GM19468 (cell line): ENCODE measurements at regions not wholly inside any gene's neighbourhood (a gene's known extent, or its start where the extent isn't known, plus 50 kb on each side); places are given as distances from the start of the nearest gene placed in this dataset.
"Not testable (repeated sequence)": the region's sequence is repeated elsewhere in the genome, so short reads cannot be mapped to it uniquely, and the experiment has no call there.

Experiments used
- ATAC-seq: cut with Tn5 transposase; IDR thresholded peaks from one replicate; pipeline ENCODE4 v1.9.1; 2021; ENCODE audit warnings: mild to moderate bottlenecking, moderate library complexity, moderate number of reproducible peaks; ENCODE audit not compliant: unreplicated experiment; ENCODE audit errors: extremely low read depth

DNA sequence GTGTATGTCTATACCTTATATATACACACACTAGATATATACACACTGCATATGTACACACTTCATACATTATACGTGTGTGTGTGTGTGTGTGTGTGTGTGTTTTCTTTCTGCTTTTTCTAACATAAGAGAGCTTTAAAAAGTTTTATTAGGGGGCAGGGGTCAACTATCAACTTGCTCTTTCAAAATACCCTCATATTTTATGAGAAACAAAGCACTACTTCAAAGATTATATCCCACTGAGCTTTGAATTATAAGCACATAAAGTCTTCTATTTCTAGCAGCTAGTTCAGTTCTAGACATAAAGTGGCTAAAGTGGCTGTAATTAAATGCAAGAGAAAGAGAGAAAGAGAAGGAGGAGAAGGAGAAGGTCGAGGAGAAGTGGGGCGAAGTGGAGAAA, 1361.3 kb downstream of the ZPLD1 start:
- no peak for ATAC-seq

DNA sequence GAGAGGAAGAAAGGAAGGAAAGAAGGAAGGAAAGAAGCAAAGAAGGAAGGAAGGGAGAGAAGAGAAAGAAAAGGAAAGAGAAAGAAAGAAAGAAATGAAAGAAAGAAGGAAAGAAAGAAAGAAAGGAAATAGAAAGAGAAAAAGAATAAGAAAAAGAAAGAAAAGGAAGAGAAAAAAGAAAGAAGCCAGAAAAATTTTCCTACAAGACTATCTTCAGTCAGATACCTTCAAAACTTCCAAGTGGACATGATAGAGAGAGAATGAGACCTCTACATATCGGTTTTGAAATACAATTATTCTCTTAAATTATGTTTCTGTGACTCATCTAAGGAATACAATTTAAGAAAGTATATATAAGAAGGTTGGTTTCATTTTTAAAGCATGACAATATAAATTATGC, 1369.0 kb downstream of the ZPLD1 start:
- ATAC-seq, result no peak

DNA sequence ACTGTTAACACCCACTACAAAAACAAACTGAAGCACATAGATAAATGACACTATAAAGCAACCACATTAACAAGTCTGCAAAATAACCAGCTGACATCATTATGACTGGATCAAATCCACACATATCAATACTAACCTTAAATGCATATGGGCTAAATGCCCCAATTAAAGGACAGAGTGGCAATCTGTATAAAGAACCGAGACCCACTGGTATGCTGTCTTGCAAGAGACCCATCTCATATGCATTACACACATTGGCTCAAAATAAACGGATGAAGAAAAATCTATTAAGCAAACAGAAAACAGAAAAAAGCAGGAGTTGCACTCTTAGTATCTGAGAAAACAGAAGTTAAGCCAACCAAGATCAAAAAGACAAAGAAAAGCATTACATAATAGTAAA, 1375.4 kb downstream of the ZPLD1 start:
- ATAC-seq, result no peak

DNA sequence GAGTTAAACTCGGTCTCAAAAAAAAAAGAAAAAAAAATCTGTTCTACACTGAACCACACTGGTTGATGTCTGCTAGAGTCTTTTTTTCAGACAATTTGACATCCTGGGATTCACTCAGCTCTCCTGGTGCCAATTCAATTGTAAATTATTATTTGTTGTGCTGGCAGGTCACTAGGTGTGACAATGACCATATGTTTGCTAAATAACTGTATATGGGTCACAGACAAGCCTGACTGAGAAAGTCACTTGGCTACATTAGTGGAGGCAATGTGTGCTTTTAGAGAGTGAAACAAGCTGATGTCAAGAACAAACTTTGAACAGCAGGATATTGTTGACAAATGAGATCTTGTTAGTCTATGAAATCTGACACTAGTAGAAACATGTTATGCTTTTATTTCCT, 1379.1 kb downstream of the ZPLD1 start:
- no peak for ATAC-seq

DNA sequence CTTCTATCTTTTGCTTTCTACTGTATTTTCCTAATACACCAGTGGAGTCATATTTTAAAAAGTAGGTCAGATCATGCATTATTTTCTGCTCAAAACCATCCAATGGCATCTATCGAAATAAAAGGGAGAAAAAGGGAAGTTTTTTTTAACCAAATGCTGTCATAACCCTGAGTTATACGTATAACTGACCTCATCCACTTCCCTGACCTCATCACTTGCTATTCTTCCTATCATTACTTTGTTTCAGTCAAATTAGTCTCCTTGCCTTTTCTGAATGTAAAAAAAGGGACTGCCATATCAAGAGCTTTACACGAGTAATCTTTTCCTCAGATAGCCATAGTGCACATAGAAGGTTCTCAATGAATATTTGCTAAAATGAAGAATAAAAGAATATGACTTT, 1383.6 kb downstream of the ZPLD1 start:
- no peak for ATAC-seq

DNA sequence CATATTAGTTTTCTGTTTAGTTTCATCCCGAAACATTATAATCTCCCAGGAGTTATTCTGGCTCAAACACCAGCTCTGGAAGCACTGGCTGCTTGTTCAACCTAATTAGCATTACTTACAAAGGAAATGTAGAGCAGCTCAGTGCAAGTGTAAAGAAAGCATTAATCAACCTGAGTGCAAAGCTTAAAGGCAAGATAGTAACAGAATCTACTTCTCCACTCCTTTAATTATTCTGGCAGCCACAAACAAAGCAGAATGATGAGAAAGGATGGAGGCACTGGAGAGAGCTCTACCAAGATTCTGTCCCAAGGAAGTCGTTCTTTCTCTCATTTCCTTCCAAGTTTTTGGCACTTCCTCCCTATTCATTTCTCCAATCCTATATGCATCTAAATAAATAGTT, 1384.0 kb downstream of the ZPLD1 start:
- no peak for ATAC-seq

DNA sequence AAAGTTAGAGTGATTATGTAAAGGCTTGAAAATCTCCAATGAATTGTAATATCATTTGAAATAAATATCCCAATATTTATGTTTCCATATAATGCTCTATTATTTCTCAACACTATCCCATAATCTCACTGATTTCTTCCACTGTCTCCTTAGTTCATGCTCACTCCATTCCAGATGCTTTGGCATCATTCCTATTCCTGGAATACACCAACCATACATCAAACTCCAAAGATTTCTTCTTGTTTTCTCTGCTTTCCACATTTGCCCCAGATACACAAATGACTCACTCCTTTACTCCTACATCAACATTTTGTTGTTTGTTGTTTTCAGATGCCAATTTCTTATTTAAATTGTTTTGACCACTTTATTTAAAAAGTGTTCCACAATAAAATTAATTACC, 1390.8 kb downstream of the ZPLD1 start:
- no peak for ATAC-seq

DNA sequence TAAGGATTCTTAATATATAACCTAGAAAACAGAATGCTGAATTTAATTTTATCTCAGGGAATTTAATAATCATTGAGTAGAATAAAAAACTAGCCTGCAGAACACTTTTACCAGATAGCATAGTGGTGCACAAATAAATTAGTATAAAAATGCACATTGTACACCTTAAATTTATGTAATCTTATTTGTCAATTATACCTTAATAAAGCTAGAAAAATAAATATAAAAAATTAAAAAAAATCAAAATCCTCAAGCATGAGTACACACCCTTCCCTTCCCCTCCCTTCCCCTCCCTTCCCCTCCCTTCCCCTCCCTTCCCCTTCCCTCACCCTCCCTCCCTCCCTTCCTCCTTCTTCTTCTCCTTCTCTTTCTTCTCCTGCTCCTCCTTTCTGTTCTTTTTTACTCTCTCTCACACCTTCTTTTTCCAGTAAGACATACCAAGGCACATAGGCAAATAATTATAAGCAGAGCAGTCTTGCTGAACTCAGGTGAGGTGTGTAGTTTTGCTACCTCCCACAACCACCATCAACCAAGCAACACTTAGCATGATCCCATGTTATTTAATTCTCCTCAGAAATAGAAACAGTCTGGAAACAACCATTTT, 1395.0 kb downstream of the ZPLD1 start:
- ATAC-seq, result no peak

DNA sequence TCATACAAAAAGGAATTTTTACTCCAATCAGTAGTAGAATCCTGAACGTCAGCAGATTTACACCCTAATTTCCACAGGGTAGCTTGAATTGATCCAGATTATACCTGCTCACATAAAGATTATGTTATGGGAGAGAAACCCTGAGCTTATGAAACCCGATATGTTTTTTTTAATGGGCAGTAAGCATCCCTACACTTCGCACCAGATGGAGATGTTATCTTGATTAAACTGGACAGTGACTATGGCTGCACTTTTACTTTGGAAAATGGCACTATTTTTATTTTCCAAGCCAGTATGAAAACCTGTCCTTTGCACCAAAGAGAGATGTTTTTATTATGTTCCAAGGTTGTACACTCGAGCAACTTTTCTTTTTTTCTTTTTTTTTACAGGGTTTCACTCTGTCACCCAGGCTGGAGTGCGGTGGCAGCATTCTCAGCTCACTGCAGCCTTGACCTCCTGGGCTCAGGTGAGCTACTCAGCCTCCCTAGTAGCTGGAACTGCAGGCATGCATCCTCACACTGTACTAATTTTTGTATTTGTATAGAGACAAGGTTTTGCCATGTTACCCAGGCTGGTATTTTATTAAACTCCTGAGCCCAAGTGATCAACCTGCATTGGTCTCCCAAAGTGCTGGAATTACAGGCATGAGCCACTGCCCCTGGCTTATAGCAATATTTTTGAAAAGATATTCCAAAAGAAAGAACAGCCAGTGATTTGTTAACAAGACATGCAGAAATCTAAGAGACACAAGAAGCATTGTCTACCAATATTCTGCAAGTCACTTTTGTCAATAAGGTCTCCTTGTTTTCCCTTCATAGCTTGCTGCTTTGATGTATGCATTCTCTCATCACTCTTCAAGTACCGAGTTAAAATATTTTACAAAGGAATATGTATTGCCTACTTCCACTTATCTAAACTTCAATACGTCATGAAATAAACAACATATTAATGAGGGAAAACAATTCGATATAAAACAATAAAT, 1412.6 kb downstream of the ZPLD1 start:
- ATAC-seq, result no peak

DNA sequence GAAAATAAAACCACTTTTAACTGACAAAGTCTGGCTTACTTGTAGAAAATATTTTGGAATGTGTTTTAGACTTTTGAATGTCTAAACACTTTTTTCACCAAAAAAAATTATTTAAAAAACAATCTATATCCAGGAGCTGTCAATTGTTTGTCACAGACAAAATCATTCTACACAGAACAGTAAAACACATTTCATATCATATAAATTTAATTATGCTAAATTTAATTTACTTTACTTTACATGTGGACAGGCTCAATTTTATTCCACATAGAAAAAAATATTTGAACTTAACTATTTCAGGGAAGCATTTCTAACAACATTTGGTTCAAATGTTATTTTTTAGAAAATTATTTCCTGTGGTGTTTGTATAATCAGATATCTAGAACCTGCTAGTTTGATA, 1417.0 kb downstream of the ZPLD1 start:
- no peak for ATAC-seq

DNA sequence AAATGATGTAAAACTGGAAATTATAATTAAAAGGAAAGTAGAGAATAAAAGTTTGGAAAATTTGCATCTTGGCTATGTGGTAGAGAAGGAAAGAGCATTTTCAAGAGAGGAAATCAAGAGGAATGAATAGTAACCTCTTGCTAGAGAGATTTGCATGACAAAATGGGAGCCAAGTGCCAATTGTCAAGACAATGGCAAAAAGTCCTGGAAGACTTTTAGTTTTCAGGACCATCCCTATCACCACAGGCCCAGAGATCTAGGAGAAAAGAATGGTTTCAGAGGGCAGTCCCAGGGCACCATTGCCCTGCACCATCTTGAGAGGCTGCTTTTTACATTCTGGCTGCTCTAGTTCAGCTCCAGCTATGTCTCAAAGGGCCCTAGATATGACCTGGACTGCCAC, 1427.6 kb downstream of the ZPLD1 start:
- ATAC-seq, result no peak

DNA sequence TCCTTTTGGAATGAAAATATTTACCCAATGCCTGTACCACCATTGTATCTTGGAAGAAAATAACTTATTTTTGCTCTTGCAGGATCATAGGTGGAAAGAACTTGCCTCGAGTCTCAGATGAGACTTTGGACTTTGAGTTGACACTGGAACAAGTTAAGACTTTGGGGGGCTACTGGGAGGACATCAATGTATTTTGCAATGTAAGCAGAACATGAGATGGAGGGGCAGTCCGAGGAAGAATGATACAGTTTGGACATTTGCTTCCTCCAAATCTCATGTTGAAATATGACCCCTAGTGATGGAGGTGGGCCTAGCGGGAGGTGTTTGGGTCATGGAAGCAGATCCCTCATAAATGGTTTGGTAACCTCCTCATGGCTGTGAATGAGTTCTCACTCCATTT, 1428.6 kb downstream of the ZPLD1 start:
- ATAC-seq, result no peak

DNA sequence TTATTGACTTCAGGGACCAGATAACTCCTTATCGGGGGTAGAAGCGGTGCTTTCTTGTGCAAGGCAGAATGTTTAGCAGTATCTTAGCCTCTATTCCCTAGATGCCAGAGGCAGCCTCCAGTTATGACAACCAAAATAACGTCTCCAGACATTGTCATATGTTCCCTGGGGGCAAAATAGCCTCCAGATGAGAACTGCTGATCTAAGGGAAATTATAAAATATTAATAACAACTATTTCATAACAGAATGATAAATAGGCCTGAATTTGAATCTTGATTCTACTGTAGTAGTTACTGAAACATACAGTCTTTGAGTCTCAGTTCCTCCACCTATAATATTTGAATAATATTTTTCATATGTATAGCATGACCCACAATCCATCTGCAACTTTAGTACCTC, 1431.3 kb downstream of the ZPLD1 start:
- ATAC-seq, result no peak

DNA sequence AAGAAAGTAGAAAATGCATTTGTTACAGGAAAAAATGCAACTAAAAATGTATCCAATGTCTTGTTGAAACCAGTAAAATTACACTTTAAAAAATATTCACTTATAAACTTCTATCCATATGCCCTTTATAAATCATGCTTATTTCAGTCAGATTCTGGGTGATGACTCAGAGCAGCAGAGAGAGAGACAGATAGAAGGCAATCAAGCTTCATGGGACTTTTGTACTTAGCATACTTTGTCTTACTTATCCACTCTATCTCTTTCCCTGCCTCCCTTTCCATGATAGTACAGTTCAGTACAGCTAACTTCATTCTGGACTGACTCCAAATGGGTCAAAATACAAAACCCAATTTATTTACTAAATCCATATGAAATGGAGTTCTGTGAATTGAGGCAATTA, 1438.2 kb downstream of the ZPLD1 start:
- no peak for ATAC-seq

DNA sequence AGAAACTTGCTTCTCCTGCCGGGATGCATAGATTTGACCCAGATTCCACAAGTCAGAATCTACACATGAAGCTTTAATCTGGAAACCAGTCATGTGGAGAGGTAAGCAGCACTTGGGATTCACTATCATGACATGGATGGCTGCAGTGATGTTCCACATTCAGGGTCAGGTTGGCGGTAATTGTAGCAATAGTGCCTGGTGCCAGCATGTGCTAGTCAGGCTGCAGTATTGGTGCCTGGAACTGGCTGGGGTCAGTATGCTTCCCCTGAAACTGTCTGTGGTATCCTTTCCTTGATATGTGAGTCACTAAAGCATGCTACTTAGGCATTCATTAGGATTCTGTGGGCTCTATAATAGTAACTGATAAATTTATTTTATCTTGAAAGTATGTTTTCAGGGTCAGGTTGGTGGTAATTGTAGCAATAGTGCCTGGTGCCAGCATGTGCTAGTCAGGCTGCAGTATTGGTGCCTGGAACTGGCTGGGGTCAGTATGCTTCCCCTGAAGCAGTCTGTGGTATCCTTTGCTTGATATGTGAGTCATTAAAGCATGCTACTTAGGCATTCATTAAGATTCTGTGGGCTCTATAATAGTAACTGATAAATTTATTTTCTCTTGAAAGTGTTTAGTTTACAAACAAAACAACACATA, 1439.2 kb downstream of the ZPLD1 start:
- ATAC-seq, result no peak

DNA sequence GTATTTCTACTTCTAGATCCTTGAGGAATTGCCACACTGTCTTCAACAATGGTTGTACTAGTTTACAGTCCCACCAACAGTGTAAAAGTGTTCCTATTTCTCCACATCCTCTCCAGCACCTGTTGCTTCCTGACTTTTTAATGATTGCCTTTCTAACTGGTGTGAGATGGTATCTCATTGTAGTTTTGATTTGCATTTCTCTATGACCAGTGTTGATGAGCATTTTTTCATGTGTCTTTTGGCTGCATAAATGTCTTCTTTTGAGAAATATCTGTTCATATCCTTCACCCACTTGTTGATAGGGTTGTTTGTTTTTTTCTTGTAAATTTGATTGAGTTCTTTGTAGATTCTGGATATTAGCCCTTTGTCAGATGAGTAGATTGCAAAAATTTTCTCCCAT, 1447.0 kb downstream of the ZPLD1 start:
- ATAC-seq, result not testable (repeated sequence)

DNA sequence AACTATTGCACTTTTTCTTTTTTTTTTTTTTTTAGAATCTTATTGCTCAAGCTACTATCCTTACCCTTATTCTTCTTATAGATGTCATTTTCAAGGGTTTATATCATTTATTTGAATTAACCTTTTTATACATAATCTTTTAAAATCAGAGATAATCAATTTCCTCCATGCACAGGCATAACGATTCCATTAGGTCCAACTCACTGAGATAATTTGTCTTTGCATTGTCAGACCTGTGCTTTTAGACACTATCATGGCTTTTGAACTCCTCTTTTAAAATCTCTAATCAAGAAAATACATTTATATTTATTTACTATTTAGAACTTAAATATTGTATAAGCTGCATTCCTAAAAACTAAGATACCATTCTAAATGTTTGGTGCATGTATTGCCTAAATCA, 1454.9 kb downstream of the ZPLD1 start:
- ATAC-seq, result no peak

DNA sequence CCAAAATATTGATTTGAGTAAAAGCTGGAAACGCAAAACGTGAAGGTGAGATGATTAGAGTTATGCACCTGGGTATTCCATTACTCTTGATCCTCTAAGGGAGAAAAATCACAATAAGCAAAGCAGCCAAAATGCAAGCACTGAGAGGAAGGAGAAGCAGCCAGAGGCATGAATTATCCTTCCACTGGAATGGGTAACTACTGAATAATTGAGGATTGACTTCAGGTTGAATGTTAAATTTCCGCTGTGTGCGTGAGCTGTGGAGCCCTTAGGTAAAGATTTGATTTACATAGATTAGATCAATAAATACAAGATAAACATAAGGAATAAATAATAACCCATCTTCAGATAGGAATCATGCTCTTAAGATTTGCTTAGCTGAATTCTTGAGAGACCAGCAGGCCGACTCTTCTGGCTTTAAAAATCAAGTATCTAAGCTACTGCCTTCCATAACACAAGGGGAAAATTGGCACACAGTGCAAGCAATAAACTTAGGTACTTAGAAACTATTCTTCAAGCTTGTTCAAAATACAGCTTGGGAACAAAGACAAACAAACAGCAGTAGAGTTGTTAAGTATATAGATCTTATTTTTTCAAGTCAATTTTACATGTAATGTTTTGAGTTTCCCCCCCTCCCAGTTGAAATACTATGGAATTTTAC, 1459.5 kb downstream of the ZPLD1 start:
- no peak for ATAC-seq

DNA sequence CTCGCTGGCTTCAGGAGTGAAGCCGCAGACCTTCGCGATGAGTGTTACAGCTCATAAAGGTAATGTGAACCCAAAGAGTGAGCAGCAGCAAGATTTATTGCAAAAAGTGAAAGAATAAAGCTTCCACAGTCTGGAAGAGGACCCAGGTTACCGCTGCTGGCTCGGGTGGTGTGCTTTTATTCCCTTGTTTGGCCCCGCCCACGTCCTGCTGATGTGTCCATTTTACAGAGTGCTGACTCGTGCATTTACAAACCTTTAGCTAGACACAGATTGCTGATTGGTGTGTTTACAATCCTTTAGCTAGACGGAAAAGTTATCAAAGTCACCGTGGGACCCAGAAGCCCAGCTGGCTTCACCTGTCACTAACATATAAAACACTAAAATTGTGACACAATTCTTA, 1464.5 kb downstream of the ZPLD1 start:
- ATAC-seq, result no peak

DNA sequence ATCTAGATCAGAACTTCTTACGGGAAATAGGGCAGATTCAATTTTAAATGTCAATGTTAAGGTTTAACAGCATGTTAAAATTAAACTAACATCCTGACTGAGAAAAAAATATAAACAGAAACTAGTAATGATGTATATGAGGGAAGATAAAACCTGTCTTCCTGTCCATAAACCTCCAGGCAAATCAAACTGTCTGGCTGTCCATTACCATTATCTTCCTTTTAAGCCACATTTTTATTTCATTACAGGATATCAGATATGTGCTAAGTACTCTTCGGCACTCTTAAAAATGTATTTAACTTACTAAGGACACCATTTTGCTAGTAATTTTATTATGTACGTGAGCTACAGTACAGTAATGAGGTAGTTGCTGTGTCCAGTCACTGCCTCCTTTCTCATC, 1461.7 kb upstream of the ALCAM start:
- ATAC-seq, result no peak

DNA sequence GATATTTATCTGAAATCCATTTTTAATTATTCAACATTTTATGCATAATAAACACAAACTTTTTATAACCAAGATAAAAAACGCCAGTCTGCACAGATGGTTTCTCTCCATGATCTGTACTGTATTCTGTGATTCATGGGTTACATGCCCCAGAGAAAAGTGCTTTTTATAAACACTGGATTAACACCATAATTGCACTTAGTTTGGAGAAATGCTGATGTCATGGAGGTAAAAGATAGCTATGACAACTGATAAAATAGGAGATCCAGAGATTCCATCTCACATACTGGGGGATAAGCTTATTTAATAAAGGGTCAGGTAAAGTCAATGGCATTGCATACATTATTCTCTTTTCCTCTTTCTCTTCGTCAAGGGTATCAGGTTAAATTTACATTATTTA, 1460.4 kb upstream of the ALCAM start:
- no peak for ATAC-seq
